HG02763 (cell line): ENCODE measurements at regions not wholly inside any gene's neighbourhood (a gene's known extent, or its start where the extent isn't known, plus 50 kb on each side); places are given as distances from the start of the nearest gene placed in this dataset.

Source experiments
- ATAC-seq: cut with Tn5 transposase; IDR thresholded peaks from one replicate; pipeline ENCODE4 v1.9.1; 2021; ENCODE audit warnings: mild to moderate bottlenecking, moderate library complexity; ENCODE audit not compliant: unreplicated experiment

GRCh38 chr2:41865263-41865662 lies 182.6 kb upstream of the PKDCC start:
- ATAC-seq: no peak

GRCh38 chr2:41867553-41867952 lies 180.3 kb upstream of the PKDCC start:
- no peak for ATAC-seq

- ATAC-seq: no peak
Measured at GRCh38 chr2:41869542-41870264, 178.1 kb upstream of the PKDCC start.

- ATAC-seq: no peak
Measured at GRCh38 chr2:41870265-41870585, 177.6 kb upstream of the PKDCC start.

- ATAC-seq: no peak
Measured at GRCh38 chr2:41871080-41871479, 176.7 kb upstream of the PKDCC start.

- ATAC-seq: no peak
Measured at GRCh38 chr2:41872646-41873045, 175.2 kb upstream of the PKDCC start.

- no peak for ATAC-seq
Measured at GRCh38 chr2:41873102-41874031, 174.5 kb upstream of the PKDCC start.

GRCh38 chr2:41877114-41877678 lies 170.6 kb upstream of the PKDCC start:
- no peak for ATAC-seq

GRCh38 chr2:41878056-41878455 lies 169.8 kb upstream of the PKDCC start:
- no peak for ATAC-seq

- no peak for ATAC-seq
Measured at GRCh38 chr2:41878716-41879234, 169.0 kb upstream of the PKDCC start.

GRCh38 chr2:41879235-41879916 lies 168.4 kb upstream of the PKDCC start:
- no peak for ATAC-seq

- no peak for ATAC-seq
Measured at GRCh38 chr2:41880561-41881243, 167.1 kb upstream of the PKDCC start.

GRCh38 chr2:41881249-41881648 lies 166.6 kb upstream of the PKDCC start:
- ATAC-seq: no peak

- ATAC-seq: no peak
Measured at GRCh38 chr2:41884718-41885117, 163.1 kb upstream of the PKDCC start.

- no peak for ATAC-seq
Measured at GRCh38 chr2:41886145-41886664, 161.6 kb upstream of the PKDCC start.

GRCh38 chr2:41886757-41887156 lies 161.1 kb upstream of the PKDCC start:
- ATAC-seq: no peak

- no peak for ATAC-seq
Measured at GRCh38 chr2:41890341-41890740, 157.5 kb upstream of the PKDCC start.

GRCh38 chr2:41892476-41892875 lies 155.3 kb upstream of the PKDCC start:
- no peak for ATAC-seq

- ATAC-seq: no peak
Measured at GRCh38 chr2:41894563-41895333, 153.1 kb upstream of the PKDCC start.

GRCh38 chr2:41895334-41895664 lies 152.5 kb upstream of the PKDCC start:
- ATAC-seq: no peak
